Spleen (tissue), 7 donors: ENCODE measurements at regions not wholly inside any gene's neighbourhood (a gene's known extent, or its start where the extent isn't known, plus 50 kb on each side); places are given as distances from the start of the nearest gene placed in this dataset.

Experiments used
- CTCF ChIP-seq, 11 experiments: fragments of 200-600 bp in 7 of 11; fragments of 450-650 bp in 4 of 11; sonication (generic) in 4 of 11; IDR thresholded peaks in 8 of 11; conservative IDR thresholded peaks in 3 of 11; 1 replicate in 7 of 11; 2 replicates in 4 of 11; pipeline versions ENCODE4 v1.4.0 to v1.8.0; 2016 to 2021; ENCODE audit warnings: antibody characterized with exemption in 11 of 11, inconsistent platforms in 4 of 11, mild to moderate bottlenecking in 1 of 11
- POLR2A ChIP-seq, 3 donors: fragments of 450-650 bp; IDR thresholded peaks; one replicate each; pipeline ENCODE4 v1.5.1; 2017; ENCODE audit warnings: antibody characterized with exemption in 3 of 3, mild to moderate bottlenecking in 1 of 3
- donor health status: DM: no; HTN: no; CAD: no; lungs with moderate emphysema.
- donor health status: DM: no; HTN: no; CAD: no.
- donor health status: DM: no; HTN: no; CAD: no.

- TF ChIP-seq CTCF (IDR thresholded peaks at IDR 0.05 in 8 of 11, conservative IDR thresholded peaks at IDR 0.05 in 3 of 11) (no peak), POLR2A (IDR thresholded peaks at IDR 0.05) (no peak)
Measured at GRCh38 chr6:66328200-66328599, 621.2 kb upstream of the EYS start.
